ENCODE measurements at regions not wholly inside any gene's neighbourhood (a gene's known extent, or its start where the extent isn't known, plus 50 kb on each side); places are given as distances from the start of the nearest gene placed in this dataset.

- Histone ChIP-seq H3K27me3 (ENCODE audit: control insufficient read depth, insufficient read depth) (no peaks in the 10 kb centered on the region), H3K27ac (ENCODE audit: low read length) (no peak overlapping the region), H3K9me3 (ENCODE audit: control insufficient read depth, low read length) (no peaks in the 10 kb centered on the region), H3K4me1 (ENCODE audit: control insufficient read depth, insufficient read depth, low read length) (no peaks in the 10 kb centered on the region), H3K4me3 (ENCODE audit: low read length) (no peak overlapping the region)
- 92% methylated on average over 3 of the region's 3 CpGs for WGBS
- ATAC-seq: no peak
- no peak for DNase-seq
- intact Hi-C loops (cut with DNase I): no loop called here
Observed at GRCh38 chr6:132244744-132245143, 156.5 kb downstream of the MOXD1 start.

GRCh38 chr6:132236744-132237143 lies 164.5 kb downstream of the MOXD1 start:
- intact Hi-C loops (cut with DNase I): no loop called here
- Histone ChIP-seq H3K4me1 (ENCODE audit: control insufficient read depth, insufficient read depth, low read length) (peaks cover 1% of the 10 kb centered on the region), H3K27me3 (ENCODE audit: control insufficient read depth, insufficient read depth) (no peaks in the 10 kb centered on the region), H3K27ac (ENCODE audit: low read length) (no peak overlapping the region), H3K9me3 (ENCODE audit: control insufficient read depth, low read length) (no peaks in the 10 kb centered on the region), H3K4me3 (ENCODE audit: low read length) (no peak overlapping the region)
- DNase-seq (no peak), ATAC-seq (no peak)
- WGBS: 26% methylated on average over 3 of the region's 3 CpGs

- Histone ChIP-seq H3K9me3 (ENCODE audit: control insufficient read depth, low read length) (no peaks in the 10 kb centered on the region), H3K27ac (ENCODE audit: low read length) (no peak overlapping the region), H3K27me3 (ENCODE audit: control insufficient read depth, insufficient read depth) (no peaks in the 10 kb centered on the region), H3K4me1 (ENCODE audit: control insufficient read depth, insufficient read depth, low read length) (peaks cover 1% of the 10 kb centered on the region), H3K4me3 (ENCODE audit: low read length) (no peak overlapping the region)
- WGBS: 74% methylated on average over 1 of the region's 1 CpG
- intact Hi-C loops (cut with DNase I): no loop called here
- ATAC-seq (no peak), DNase-seq (no peak)
Observed at GRCh38 chr6:132236281-132236680, 165.0 kb downstream of the MOXD1 start.

- Histone ChIP-seq H3K27me3 (ENCODE audit: control insufficient read depth, insufficient read depth) (no peaks in the 10 kb centered on the region), H3K4me3 (ENCODE audit: low read length) (no peak overlapping the region), H3K9me3 (ENCODE audit: control insufficient read depth, low read length) (no peaks in the 10 kb centered on the region), H3K27ac (ENCODE audit: low read length) (no peak overlapping the region), H3K4me1 (ENCODE audit: control insufficient read depth, insufficient read depth, low read length) (peaks cover 1% of the 10 kb centered on the region)
- 63% methylated on average over 2 of the region's 2 CpGs for WGBS
- DNase-seq (no peak), ATAC-seq (no peak)
- intact Hi-C loops (cut with DNase I): no loop called here
Observed at GRCh38 chr6:132235596-132236280, 165.5 kb downstream of the MOXD1 start.

GRCh38 chr6:132234356-132234755 lies 166.9 kb downstream of the MOXD1 start:
- DNase-seq (no peak), ATAC-seq (no peak)
- Histone ChIP-seq H3K4me3 (ENCODE audit: low read length) (no peak overlapping the region), H3K27ac (ENCODE audit: low read length) (no peak overlapping the region), H3K27me3 (ENCODE audit: control insufficient read depth, insufficient read depth) (no peaks in the 10 kb centered on the region), H3K9me3 (ENCODE audit: control insufficient read depth, low read length) (no peaks in the 10 kb centered on the region), H3K4me1 (ENCODE audit: control insufficient read depth, insufficient read depth, low read length) (peaks cover 1% of the 10 kb centered on the region)
- WGBS: 98% methylated on average over 2 of the region's 2 CpGs
- intact Hi-C loops (cut with DNase I): no loop called here

- Histone ChIP-seq H3K9me3 (ENCODE audit: control insufficient read depth, low read length) (no peaks in the 10 kb centered on the region), H3K27me3 (ENCODE audit: control insufficient read depth, insufficient read depth) (no peaks in the 10 kb centered on the region), H3K4me3 (ENCODE audit: low read length) (no peak overlapping the region), H3K4me1 (ENCODE audit: control insufficient read depth, insufficient read depth, low read length) (no peaks in the 10 kb centered on the region), H3K27ac (ENCODE audit: low read length) (no peak overlapping the region)
- intact Hi-C loops (cut with DNase I): no loop called here
- ATAC-seq (no peak), DNase-seq (no peak)
- WGBS: 70% methylated on average over 4 of the region's 4 CpGs
Observed at GRCh38 chr6:132231121-132231884, 170.0 kb downstream of the MOXD1 start.

GRCh38 chr6:132228894-132229293 lies 172.4 kb downstream of the MOXD1 start:
- no peaks in the 10 kb centered on the region for H3K27me3 ChIP-seq (ENCODE audit: control insufficient read depth, insufficient read depth)
- no peak overlapping the region for H3K27ac ChIP-seq (ENCODE audit: low read length)
- H3K9me3 ChIP-seq (ENCODE audit: control insufficient read depth, low read length): no peaks in the 10 kb centered on the region
- no peaks in the 10 kb centered on the region for H3K4me1 ChIP-seq (ENCODE audit: control insufficient read depth, insufficient read depth, low read length)
- no peak overlapping the region for H3K4me3 ChIP-seq (ENCODE audit: low read length)
- DNase-seq (no peak), ATAC-seq (no peak)
- 80% methylated on average over 1 of the region's 1 CpG for WGBS
- intact Hi-C loops (cut with DNase I): no loop called here

- no peak for DNase-seq
- no peaks in the 10 kb centered on the region for H3K4me1 ChIP-seq (ENCODE audit: control insufficient read depth, insufficient read depth, low read length)
- H3K4me3 ChIP-seq (ENCODE audit: low read length): no peak overlapping the region
- ATAC-seq: peak; percentile 64 to 88
- no peaks in the 10 kb centered on the region for H3K27me3 ChIP-seq (ENCODE audit: control insufficient read depth, insufficient read depth)
- H3K27ac ChIP-seq (ENCODE audit: low read length): no peak overlapping the region
- intact Hi-C loops (cut with DNase I): no loop called here
- H3K9me3 ChIP-seq (ENCODE audit: control insufficient read depth, low read length): no peaks in the 10 kb centered on the region
Observed at GRCh38 chr6:132227904-132228303, 173.4 kb downstream of the MOXD1 start.

GRCh38 chr6:132224943-132225342 lies 176.3 kb downstream of the MOXD1 start:
- Histone ChIP-seq H3K4me1 (ENCODE audit: control insufficient read depth, insufficient read depth, low read length) (no peaks in the 10 kb centered on the region), H3K27ac (ENCODE audit: low read length) (no peak overlapping the region), H3K4me3 (ENCODE audit: low read length) (no peak overlapping the region), H3K27me3 (ENCODE audit: control insufficient read depth, insufficient read depth) (no peaks in the 10 kb centered on the region), H3K9me3 (ENCODE audit: control insufficient read depth, low read length) (no peaks in the 10 kb centered on the region)
- DNase-seq (no peak), ATAC-seq (no peak)
- intact Hi-C loops (cut with DNase I): loop anchor here in 1 of 4 donors (5.0 kb wide), 1 partner anchor 308 kb away; no protein-coding TSS in a partner anchor
- 61% methylated on average over 3 of the region's 3 CpGs for WGBS

GRCh38 chr6:132220800-132221199 lies 180.5 kb downstream of the MOXD1 start:
- intact Hi-C loops (cut with DNase I): loop anchor here in 1 of 4 donors (5.0 kb wide), 1 partner anchor 303 kb away; no protein-coding TSS in a partner anchor
- no peaks in the 10 kb centered on the region for H3K27me3 ChIP-seq (ENCODE audit: control insufficient read depth, insufficient read depth)
- H3K27ac ChIP-seq (ENCODE audit: low read length): no peak overlapping the region
- DNase-seq: no peak
- no peaks in the 10 kb centered on the region for H3K4me1 ChIP-seq (ENCODE audit: control insufficient read depth, insufficient read depth, low read length)
- no peaks in the 10 kb centered on the region for H3K9me3 ChIP-seq (ENCODE audit: control insufficient read depth, low read length)
- no peak overlapping the region for H3K4me3 ChIP-seq (ENCODE audit: low read length)
- ATAC-seq: no peak
- WGBS: 45% methylated on average over 1 of the region's 1 CpG

- Histone ChIP-seq H3K27ac (ENCODE audit: low read length) (no peak overlapping the region), H3K9me3 (ENCODE audit: control insufficient read depth, low read length) (no peaks in the 10 kb centered on the region), H3K27me3 (ENCODE audit: control insufficient read depth, insufficient read depth) (no peaks in the 10 kb centered on the region), H3K4me3 (ENCODE audit: low read length) (no peak overlapping the region), H3K4me1 (ENCODE audit: control insufficient read depth, insufficient read depth, low read length) (no peaks in the 10 kb centered on the region)
- DNase-seq (no peak), ATAC-seq (no peak)
- 87% methylated on average over 1 of the region's 1 CpG for WGBS
- intact Hi-C loops (cut with DNase I): loop anchor here (5.0 to 10.0 kb wide), 3 partner anchors 295 to 303 kb away; no protein-coding TSS in a partner anchor
Observed at GRCh38 chr6:132219901-132220300, 181.4 kb downstream of the MOXD1 start.

Data from right cardiac atrium (tissue), 5 donors.